ENCODE measurements at regions not wholly inside any gene's neighbourhood (a gene's known extent, or its start where the extent isn't known, plus 50 kb on each side); places are given as distances from the start of the nearest gene placed in this dataset.

DNA sequence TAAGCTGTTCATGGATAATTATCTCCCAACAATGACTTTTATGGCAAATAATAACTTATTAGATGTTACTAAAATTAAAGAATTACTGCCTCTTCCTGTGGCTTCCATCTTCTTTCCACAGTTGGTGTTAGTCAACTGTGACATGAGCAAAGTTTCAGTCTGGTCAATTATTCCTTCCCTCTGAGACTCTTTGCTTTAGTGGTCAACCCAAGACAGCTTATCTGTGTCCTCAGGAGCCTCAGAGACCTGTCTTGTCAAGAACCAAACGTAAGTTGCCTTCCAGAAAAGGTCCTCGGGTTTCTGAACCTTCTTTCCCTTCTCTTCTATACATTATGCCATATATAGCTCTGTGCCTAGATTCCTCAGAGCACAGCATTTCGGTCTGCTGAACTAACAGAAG lies 263.2 kb upstream of the ZP4 start:
- ATAC-seq: no peak
- no peaks in the 10 kb centered on the region for H3K36me3 ChIP-seq
- intact Hi-C loops (cut with DNase I): no loop called here
- no peak overlapping the region for H3K27ac ChIP-seq
- TF ChIP-seq, protein P1, sequence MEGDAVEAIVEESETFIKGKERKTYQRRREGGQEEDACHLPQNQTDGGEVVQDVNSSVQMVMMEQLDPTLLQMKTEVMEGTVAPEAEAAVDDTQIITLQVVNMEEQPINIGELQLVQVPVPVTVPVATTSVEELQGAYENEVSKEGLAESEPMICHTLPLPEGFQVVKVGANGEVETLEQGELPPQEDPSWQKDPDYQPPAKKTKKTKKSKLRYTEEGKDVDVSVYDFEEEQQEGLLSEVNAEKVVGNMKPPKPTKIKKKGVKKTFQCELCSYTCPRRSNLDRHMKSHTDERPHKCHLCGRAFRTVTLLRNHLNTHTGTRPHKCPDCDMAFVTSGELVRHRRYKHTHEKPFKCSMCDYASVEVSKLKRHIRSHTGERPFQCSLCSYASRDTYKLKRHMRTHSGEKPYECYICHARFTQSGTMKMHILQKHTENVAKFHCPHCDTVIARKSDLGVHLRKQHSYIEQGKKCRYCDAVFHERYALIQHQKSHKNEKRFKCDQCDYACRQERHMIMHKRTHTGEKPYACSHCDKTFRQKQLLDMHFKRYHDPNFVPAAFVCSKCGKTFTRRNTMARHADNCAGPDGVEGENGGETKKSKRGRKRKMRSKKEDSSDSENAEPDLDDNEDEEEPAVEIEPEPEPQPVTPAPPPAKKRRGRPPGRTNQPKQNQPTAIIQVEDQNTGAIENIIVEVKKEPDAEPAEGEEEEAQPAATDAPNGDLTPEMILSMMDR (IDR thresholded peaks at IDR 0.05): no peak
- H3K27me3 ChIP-seq (ENCODE audit: low read depth): no peaks in the 10 kb centered on the region
- no peak for DNase-seq
- H3K4me1 ChIP-seq: no peaks in the 10 kb centered on the region
- no peaks in the 10 kb centered on the region for H3K9me3 ChIP-seq
- H3K4me3 ChIP-seq: no peak overlapping the region

DNA sequence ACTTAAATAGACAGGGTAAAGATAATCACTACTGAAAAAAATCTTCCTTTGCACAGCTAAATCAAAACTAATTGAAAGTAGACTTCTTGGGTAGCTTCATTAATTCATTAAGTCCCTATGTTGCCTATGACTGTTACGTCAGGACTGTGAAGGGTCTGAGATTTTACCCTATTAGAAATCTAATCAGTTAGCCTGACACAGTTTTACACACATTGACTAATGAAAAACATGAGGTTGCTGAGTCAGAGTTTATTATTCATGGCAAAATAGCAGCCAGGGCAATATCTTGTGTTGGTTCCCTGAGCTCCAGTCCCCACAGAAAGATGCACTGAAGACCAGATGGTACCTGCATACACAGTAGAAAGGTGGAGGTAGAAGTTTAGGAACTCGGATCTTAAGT lies 262.5 kb upstream of the ZP4 start:
- H3K4me1 ChIP-seq: no peaks in the 10 kb centered on the region
- no peak overlapping the region for H3K27ac ChIP-seq
- TF ChIP-seq, protein P1 (IDR thresholded peaks at IDR 0.05): no peak
- intact Hi-C loops (cut with DNase I): no loop called here
- no peaks in the 10 kb centered on the region for H3K9me3 ChIP-seq
- DNase-seq: no peak
- no peak overlapping the region for H3K4me3 ChIP-seq
- H3K36me3 ChIP-seq: no peaks in the 10 kb centered on the region
- ATAC-seq: no peak
- no peaks in the 10 kb centered on the region for H3K27me3 ChIP-seq (ENCODE audit: low read depth)

DNA sequence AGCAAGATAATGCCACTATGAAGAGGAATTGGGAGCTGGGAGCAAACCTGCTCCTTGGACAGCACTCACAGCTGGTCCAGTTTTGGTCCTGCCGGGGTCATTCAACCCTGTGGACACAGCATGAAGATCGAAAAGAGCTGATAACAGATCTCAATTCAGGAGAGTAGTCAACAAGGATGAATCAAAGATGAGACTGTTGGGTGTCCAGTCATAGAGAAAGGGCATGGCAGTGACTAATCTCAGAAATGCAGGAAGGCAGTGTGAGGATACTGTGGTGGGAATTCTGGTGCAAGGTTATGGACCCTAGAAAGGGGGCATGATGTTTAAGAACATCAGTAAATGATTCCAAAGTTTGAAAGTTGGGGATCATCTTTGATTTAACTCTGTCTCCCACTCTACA lies 261.4 kb upstream of the ZP4 start:
- intact Hi-C loops (cut with DNase I): no loop called here
- TF ChIP-seq, protein P1 (IDR thresholded peaks at IDR 0.05): no peak
- Histone ChIP-seq H3K27ac (no peak overlapping the region), H3K4me3 (no peak overlapping the region), H3K36me3 (no peaks in the 10 kb centered on the region), H3K4me1 (no peaks in the 10 kb centered on the region), H3K9me3 (no peaks in the 10 kb centered on the region), H3K27me3 (ENCODE audit: low read depth) (no peaks in the 10 kb centered on the region)
- ATAC-seq (no peak), DNase-seq (no peak)

DNA sequence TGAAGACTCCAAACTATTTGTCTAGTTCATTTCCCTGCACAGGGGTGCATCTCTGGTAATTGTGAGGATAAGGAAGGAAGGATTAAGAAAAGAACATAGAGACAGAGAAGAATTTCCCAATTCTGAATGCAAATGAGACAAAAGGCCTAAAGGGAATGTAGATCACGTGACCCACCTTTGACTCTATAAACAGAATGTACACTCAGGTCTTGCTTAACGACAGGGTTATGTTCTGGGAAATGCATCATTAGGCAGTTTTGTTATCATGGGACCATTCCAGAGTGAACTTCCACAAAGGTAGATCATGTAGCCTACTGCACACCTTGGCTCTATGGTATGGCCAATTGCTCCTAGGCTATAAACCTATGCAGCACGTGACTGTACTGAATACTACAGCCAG lies 252.3 kb upstream of the ZP4 start:
- ATAC-seq: no peak
- no peak overlapping the region for H3K27ac ChIP-seq
- H3K4me3 ChIP-seq: no peak overlapping the region
- DNase-seq: no peak
- no peaks in the 10 kb centered on the region for H3K27me3 ChIP-seq (ENCODE audit: low read depth)
- no peaks in the 10 kb centered on the region for H3K36me3 ChIP-seq
- TF ChIP-seq, protein P1 (IDR thresholded peaks at IDR 0.05): no peak
- H3K9me3 ChIP-seq: no peaks in the 10 kb centered on the region
- H3K4me1 ChIP-seq: no peaks in the 10 kb centered on the region
- intact Hi-C loops (cut with DNase I): no loop called here

DNA sequence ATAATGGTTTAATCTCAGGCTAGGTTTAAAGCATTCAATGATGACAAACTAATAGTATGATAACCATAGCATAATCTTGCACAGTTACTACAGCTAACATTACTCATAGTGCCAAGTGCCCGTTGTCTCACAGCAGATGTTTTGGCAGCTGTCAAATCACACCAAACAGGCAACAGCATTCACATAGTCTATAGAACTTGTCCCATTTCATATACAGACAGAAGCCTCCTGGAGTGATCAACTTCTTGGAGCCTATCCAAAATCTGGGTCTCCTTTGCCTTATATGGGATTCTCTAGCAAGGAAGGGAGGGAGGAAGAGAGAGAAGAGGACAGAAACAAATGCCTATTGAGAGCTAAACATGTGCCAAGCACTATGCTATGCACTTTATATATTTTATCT lies 250.6 kb upstream of the ZP4 start:
- Histone ChIP-seq H3K27ac (no peak overlapping the region), H3K36me3 (no peaks in the 10 kb centered on the region), H3K27me3 (ENCODE audit: low read depth) (no peaks in the 10 kb centered on the region), H3K9me3 (no peaks in the 10 kb centered on the region), H3K4me1 (no peaks in the 10 kb centered on the region), H3K4me3 (no peak overlapping the region)
- ATAC-seq (no peak), DNase-seq (no peak)
- TF ChIP-seq, protein P1 (IDR thresholded peaks at IDR 0.05): no peak
- intact Hi-C loops (cut with DNase I): no loop called here

DNA sequence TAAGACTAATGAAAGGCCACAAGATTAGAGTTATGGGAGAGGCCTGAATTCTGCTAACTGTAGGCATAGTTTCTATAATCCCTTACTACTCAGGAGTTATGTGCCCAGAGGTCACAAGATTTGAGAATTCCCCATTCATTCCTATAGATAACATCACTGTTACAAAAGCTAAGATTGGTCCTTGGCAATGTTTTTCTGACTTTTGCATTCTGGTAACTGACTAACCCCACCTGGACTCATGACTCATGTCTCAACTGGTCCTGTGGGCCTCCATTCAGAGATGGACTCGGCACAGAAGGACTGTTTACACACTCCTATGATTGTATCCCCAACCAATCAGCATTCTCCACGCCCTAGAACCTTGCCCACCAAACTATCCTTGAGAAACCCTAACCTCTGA lies 249.0 kb upstream of the ZP4 start:
- Histone ChIP-seq H3K4me1 (no peaks in the 10 kb centered on the region), H3K27ac (no peak overlapping the region), H3K27me3 (ENCODE audit: low read depth) (no peaks in the 10 kb centered on the region), H3K9me3 (no peaks in the 10 kb centered on the region), H3K4me3 (no peak overlapping the region), H3K36me3 (no peaks in the 10 kb centered on the region)
- ATAC-seq (no peak), DNase-seq (no peak)
- TF ChIP-seq, protein P1 (IDR thresholded peaks at IDR 0.05): no peak
- intact Hi-C loops (cut with DNase I): no loop called here

All from lower lobe of right lung (tissue), 2 donors.